IPS DF 4.7 (cell line): ENCODE measurements at regions not wholly inside any gene's neighbourhood (a gene's known extent, or its start where the extent isn't known, plus 50 kb on each side); places are given as distances from the start of the nearest gene placed in this dataset.

Experiments used
- DNase-seq: peaks from one replicate; pipeline ENCODE4 v3.0.0-alpha.2; 2013; ENCODE audit warnings: low spot score; ENCODE audit errors: extremely low read depth

GRCh38 chr13:68056816-68057710 lies 826.9 kb upstream of the PCDH9 start:
- peak; percentile 7 for DNase-seq

GRCh38 chr13:68051910-68052309 lies 821.8 kb upstream of the PCDH9 start:
- no peak for DNase-seq

GRCh38 chr13:68050761-68051160 lies 820.6 kb upstream of the PCDH9 start:
- no peak for DNase-seq

GRCh38 chr13:68048802-68049359 lies 818.7 kb upstream of the PCDH9 start:
- DNase-seq = no peak

GRCh38 chr13:68047889-68048288 lies 817.8 kb upstream of the PCDH9 start:
- no peak for DNase-seq

- no peak for DNase-seq
These were observed 816.8 kb upstream of the PCDH9 start for GRCh38 chr13:68046903-68047302.

- no peak for DNase-seq
These were observed 800.1 kb upstream of the PCDH9 start for GRCh38 chr13:68030152-68030809.

GRCh38 chr13:68028701-68029100 lies 798.6 kb upstream of the PCDH9 start:
- no peak for DNase-seq

GRCh38 chr13:68027306-68027705 lies 797.2 kb upstream of the PCDH9 start:
- no peak for DNase-seq

GRCh38 chr13:68026077-68026476 lies 795.9 kb upstream of the PCDH9 start:
- DNase-seq = no peak

GRCh38 chr13:68025604-68026003 lies 795.5 kb upstream of the PCDH9 start:
- DNase-seq = no peak

- DNase-seq = no peak
These were observed 793.9 kb upstream of the PCDH9 start for GRCh38 chr13:68023838-68024581.

GRCh38 chr13:68019901-68020300 lies 789.8 kb upstream of the PCDH9 start:
- DNase-seq = no peak

- DNase-seq = no peak
These were observed 779.4 kb upstream of the PCDH9 start for GRCh38 chr13:68009546-68009945.

GRCh38 chr13:68007576-68007975 lies 777.4 kb upstream of the PCDH9 start:
- no peak for DNase-seq

- no peak for DNase-seq
These were observed 766.0 kb upstream of the PCDH9 start for GRCh38 chr13:67996101-67996500.

GRCh38 chr13:67990868-67991267 lies 760.7 kb upstream of the PCDH9 start:
- no peak for DNase-seq

GRCh38 chr13:67986234-67986633 lies 756.1 kb upstream of the PCDH9 start:
- DNase-seq = no peak

GRCh38 chr13:67977066-67977465 lies 746.9 kb upstream of the PCDH9 start:
- DNase-seq = no peak

GRCh38 chr13:67971291-67971690 lies 741.2 kb upstream of the PCDH9 start:
- no peak for DNase-seq

- no peak for DNase-seq
These were observed 736.9 kb upstream of the PCDH9 start for GRCh38 chr13:67967031-67967430.

- DNase-seq = no peak
These were observed 735.9 kb upstream of the PCDH9 start for GRCh38 chr13:67966065-67966464.
